K562 (cell line): ENCODE measurements at regions not wholly inside any gene's neighbourhood (a gene's known extent, or its start where the extent isn't known, plus 50 kb on each side); places are given as distances from the start of the nearest gene placed in this dataset.

Experiments
- BRD9 ChIP-seq: fragments of 450-650 bp; IDR thresholded peaks from 2 replicates; pipeline ENCODE4 v1.6.1; 2018; ENCODE audit warnings: low read depth; ENCODE audit not compliant: partially characterized antibody
- CCNT2 ChIP-seq: IDR thresholded peaks from 2 replicates; pipeline ENCODE4 v1.6.1; 2011; ENCODE audit warnings: borderline replicate concordance, low read depth, mild to moderate bottlenecking, moderate library complexity, mixed read lengths, low read length; ENCODE audit not compliant: insufficient read length; ENCODE audit errors: extremely low read depth
- CEBPB ChIP-seq: fragments of 450-650 bp; IDR thresholded peaks from 2 replicates; pipeline ENCODE4 v1.6.1; 2016; ENCODE audit warnings: missing genetic modification characterization, missing compliant biosample characterization
- CTBP1 ChIP-seq: fragments of 450-650 bp; IDR thresholded peaks from 2 replicates; pipeline ENCODE4 v1.6.1; 2016; ENCODE audit warnings: borderline replicate concordance
- EHMT2 ChIP-seq: fragments of 450-650 bp; IDR thresholded peaks from 2 replicates; pipeline ENCODE4 v1.6.1; 2018; ENCODE audit warnings: antibody characterized with exemption
- GTF2F1 ChIP-seq: IDR thresholded peaks from 2 replicates; pipeline ENCODE4 v1.6.1; 2011; ENCODE audit warnings: low read depth, low read length, improper control_type of control experiment
- HDAC3 ChIP-seq: fragments of 450-650 bp; IDR thresholded peaks from 2 replicates; pipeline ENCODE4 v1.6.1; 2018; ENCODE audit warnings: borderline replicate concordance, mild to moderate bottlenecking, moderate library complexity; ENCODE audit not compliant: partially characterized antibody
- KDM5B ChIP-seq: fragments of 200-600 bp; sonication (generic); IDR thresholded peaks from 2 replicates; pipeline ENCODE4 v1.6.1; 2012; ENCODE audit warnings: low read depth, mild to moderate bottlenecking, moderate library complexity, low read length, control low read depth, inconsistent platforms; ENCODE audit not compliant: insufficient replicate concordance
- MCM7 ChIP-seq, 2 experiments: fragments of 450-650 bp; IDR thresholded peaks; 2 replicates each; pipeline ENCODE4 v1.6.1; 2016 to 2018
- NCOA2 ChIP-seq, 2 experiments: fragments of 450-650 bp; IDR thresholded peaks; 2 replicates each; pipeline ENCODE4 v1.6.1; 2018; ENCODE audit warnings: mild to moderate bottlenecking in 2 of 2, moderate library complexity in 1 of 2; ENCODE audit not compliant: partially characterized antibody in 2 of 2
- NCOR1 ChIP-seq: fragments of 450-650 bp; IDR thresholded peaks from 2 replicates; pipeline ENCODE4 v1.6.1; 2016; ENCODE audit warnings: mild to moderate bottlenecking, moderate library complexity
- NFE2L1 ChIP-seq: fragments of 450-650 bp; IDR thresholded peaks from 2 replicates; pipeline ENCODE4 v1.6.1; 2016; ENCODE audit warnings: missing genetic modification characterization, low read depth, mild to moderate bottlenecking, missing compliant biosample characterization, moderate library complexity, borderline replicate concordance
- NUFIP1 ChIP-seq: fragments of 450-650 bp; IDR thresholded peaks from 2 replicates; pipeline ENCODE4 v1.6.1; 2018; ENCODE audit not compliant: partially characterized antibody
- RAD21 ChIP-seq, 2 experiments: fragments of 250-450 bp in 1 of 2; fragments of 450-650 bp in 1 of 2; sonication (Bioruptor Pico) in 1 of 2; formaldehyde crosslinking in 1 of 2; IDR thresholded peaks in 1 of 2; conservative IDR thresholded peaks in 1 of 2; 2 replicates each; pipeline versions ENCODE4 v1.4.0 to v1.8.0; 2020 to 2022; ENCODE audit warnings: mild to moderate bottlenecking in 2 of 2, moderate library complexity in 1 of 2
- SUPT5H ChIP-seq: fragments of 450-650 bp; IDR thresholded peaks from 2 replicates; pipeline ENCODE4 v1.6.1; 2016
- TCF7L2 ChIP-seq: fragments of 150-350 bp; IDR thresholded peaks from 2 replicates; pipeline ENCODE4 v1.6.1; 2016; ENCODE audit warnings: low read depth, mild to moderate bottlenecking, low read length, moderate library complexity
- ZNF197 ChIP-seq: fragments of 200-800 bp; sonication (Bioruptor generic); IDR thresholded peaks from 2 replicates; pipeline ENCODE4 v1.6.1; 2016; ENCODE audit warnings: low read depth, missing genetic modification characterization, missing compliant biosample characterization
- ZNF274 ChIP-seq: IDR thresholded peaks from 2 replicates; pipeline ENCODE4 v1.6.1; 2011; ENCODE audit warnings: low read depth, mild to moderate bottlenecking, low read length, moderate library complexity, borderline replicate concordance
- TF ChIP-seq, protein P1 (sequence below): sonication (generic); formaldehyde crosslinking; IDR thresholded peaks from 2 replicates; pipeline ENCODE4 v1.8.0; 2022; ENCODE audit warnings: missing genetic modification reagents, mild to moderate bottlenecking, borderline replicate concordance
- TF ChIP-seq, protein P2 (sequence below): sonication (generic); formaldehyde crosslinking; IDR thresholded peaks from 2 replicates; pipeline ENCODE4 v1.8.0; 2022; ENCODE audit warnings: missing genetic modification reagents, mild to moderate bottlenecking, moderate library complexity, borderline replicate concordance
- TF ChIP-seq, protein P3 (sequence below): fragments of 150-350 bp; IDR thresholded peaks from 2 replicates; pipeline ENCODE4 v1.6.1; 2014; ENCODE audit warnings: low read depth, mild to moderate bottlenecking, low read length, borderline replicate concordance

DNA sequence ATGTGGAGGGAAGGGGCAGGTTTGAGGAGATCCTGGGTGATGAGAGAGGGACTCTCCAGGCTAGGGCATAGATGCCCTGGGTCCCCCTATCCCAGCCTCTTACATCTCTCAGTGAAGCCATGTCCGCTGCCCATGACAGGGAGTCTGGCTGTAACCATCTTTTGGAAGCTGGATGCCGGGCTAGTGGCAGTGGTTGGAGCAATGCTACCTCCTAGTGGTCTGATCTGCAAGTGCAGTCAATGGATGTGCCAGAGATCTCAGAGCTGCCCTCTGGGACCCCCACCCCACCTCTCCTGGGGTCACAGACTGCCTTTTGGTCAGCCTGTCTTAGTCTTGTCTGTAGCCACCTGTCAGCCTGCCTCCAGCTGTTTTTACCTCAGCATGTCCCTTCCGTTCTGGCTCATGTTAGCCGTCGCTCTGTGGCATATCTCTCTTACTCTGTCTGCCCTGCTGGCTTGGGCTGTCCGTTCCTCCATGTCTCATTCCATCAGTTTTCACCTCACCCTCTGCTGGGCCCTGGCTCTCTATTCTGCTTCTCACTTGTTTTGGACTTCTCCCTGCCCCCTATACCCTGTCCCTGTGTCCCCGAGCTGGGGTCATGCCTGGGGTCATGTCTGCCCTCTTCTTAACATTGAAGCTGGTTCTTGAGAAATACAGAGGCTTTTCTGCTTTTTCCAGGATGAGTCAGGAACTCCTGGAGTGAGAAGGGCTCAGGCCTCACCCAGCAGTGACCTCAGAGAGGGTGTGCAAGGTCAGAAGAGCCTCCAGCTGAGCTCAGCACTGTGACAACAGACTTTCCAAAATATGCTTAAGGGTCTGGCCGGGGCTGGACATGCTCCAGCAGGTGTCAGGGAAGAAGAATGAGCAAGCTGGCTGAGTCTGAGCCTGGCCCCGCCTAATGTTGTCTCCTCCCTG is 52.0 kb upstream of the THY1 start (continued):
- TF ChIP-seq, protein P1, sequence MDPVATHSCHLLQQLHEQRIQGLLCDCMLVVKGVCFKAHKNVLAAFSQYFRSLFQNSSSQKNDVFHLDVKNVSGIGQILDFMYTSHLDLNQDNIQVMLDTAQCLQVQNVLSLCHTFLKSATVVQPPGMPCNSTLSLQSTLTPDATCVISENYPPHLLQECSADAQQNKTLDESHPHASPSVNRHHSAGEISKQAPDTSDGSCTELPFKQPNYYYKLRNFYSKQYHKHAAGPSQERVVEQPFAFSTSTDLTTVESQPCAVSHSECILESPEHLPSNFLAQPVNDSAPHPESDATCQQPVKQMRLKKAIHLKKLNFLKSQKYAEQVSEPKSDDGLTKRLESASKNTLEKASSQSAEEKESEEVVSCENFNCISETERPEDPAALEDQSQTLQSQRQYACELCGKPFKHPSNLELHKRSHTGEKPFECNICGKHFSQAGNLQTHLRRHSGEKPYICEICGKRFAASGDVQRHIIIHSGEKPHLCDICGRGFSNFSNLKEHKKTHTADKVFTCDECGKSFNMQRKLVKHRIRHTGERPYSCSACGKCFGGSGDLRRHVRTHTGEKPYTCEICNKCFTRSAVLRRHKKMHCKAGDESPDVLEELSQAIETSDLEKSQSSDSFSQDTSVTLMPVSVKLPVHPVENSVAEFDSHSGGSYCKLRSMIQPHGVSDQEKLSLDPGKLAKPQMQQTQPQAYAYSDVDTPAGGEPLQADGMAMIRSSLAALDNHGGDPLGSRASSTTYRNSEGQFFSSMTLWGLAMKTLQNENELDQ (CRISPR knock-in tag), result no peak
- TF ChIP-seq SUPT5H (no peak), EHMT2 (no peak), NUFIP1 (no peak), CCNT2 (no peak), CEBPB (tag) (no peak), ZNF274 (no peak), NCOR1 (no peak), GTF2F1 (no peak), HDAC3 (no peak), NFE2L1 (no peak), MCM7 (IDR thresholded peaks at IDR 0.05) (no peak), NCOA2 (IDR thresholded peaks at IDR 0.05; ENCODE audit: partially characterized antibody in 2 of 2) (no peak), ZNF197 (CRISPR knock-in tag) (no peak), TCF7L2 (no peak), BRD9 (no peak), RAD21 (CRISPR knock-in tag; conservative IDR thresholded peaks at IDR 0.05 in 1 of 2, IDR thresholded peaks at IDR 0.05 in 1 of 2) (peak; percentile 90 to 98), KDM5B (no peak), CTBP1 (peak; percentile 28; the same call in 1 of the 2 replicates)
- TF ChIP-seq, protein P2, sequence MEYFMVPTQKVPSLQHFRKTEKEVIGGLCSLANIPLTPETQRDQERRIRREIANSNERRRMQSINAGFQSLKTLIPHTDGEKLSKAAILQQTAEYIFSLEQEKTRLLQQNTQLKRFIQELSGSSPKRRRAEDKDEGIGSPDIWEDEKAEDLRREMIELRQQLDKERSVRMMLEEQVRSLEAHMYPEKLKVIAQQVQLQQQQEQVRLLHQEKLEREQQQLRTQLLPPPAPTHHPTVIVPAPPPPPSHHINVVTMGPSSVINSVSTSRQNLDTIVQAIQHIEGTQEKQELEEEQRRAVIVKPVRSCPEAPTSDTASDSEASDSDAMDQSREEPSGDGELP (CRISPR knock-in tag), result 0 out of 2 replicates have a peak, but pooled peaks have one; percentile 4
- TF ChIP-seq, protein P3, sequence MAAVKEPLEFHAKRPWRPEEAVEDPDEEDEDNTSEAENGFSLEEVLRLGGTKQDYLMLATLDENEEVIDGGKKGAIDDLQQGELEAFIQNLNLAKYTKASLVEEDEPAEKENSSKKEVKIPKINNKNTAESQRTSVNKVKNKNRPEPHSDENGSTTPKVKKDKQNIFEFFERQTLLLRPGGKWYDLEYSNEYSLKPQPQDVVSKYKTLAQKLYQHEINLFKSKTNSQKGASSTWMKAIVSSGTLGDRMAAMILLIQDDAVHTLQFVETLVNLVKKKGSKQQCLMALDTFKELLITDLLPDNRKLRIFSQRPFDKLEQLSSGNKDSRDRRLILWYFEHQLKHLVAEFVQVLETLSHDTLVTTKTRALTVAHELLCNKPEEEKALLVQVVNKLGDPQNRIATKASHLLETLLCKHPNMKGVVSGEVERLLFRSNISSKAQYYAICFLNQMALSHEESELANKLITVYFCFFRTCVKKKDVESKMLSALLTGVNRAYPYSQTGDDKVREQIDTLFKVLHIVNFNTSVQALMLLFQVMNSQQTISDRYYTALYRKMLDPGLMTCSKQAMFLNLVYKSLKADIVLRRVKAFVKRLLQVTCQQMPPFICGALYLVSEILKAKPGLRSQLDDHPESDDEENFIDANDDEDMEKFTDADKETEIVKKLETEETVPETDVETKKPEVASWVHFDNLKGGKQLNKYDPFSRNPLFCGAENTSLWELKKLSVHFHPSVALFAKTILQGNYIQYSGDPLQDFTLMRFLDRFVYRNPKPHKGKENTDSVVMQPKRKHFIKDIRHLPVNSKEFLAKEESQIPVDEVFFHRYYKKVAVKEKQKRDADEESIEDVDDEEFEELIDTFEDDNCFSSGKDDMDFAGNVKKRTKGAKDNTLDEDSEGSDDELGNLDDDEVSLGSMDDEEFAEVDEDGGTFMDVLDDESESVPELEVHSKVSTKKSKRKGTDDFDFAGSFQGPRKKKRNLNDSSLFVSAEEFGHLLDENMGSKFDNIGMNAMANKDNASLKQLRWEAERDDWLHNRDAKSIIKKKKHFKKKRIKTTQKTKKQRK, result no peak
